ENCODE measurements at regions not wholly inside any gene's neighbourhood (a gene's known extent, or its start where the extent isn't known, plus 50 kb on each side); places are given as distances from the start of the nearest gene placed in this dataset.

DNA sequence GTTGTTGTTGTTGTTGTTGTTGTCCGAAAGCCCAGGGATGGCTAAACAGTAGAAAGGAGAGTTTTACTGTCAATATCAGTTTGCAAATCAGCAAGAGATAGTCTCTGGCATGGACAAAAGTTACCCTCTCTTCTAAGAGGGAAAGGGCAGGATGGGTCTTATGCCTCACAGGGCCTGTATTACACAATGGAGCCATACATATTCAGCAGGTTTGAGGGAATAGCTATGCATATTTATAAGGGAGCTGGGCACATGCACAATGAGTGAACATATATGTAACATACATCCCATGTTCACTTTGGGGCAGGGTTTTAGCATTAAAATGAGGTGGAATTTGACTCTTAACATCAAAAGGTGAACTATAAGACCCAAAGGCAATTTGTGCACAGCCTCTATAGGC lies 84.4 kb upstream of the PGBD5 start:
- H3K4me1 Mint-ChIP-seq, result peaks cover 3% of the 10 kb centered on the region
- DNase-seq, result no peak
- ATAC-seq, result no peak
- H3K4me3 Mint-ChIP-seq, result no peak overlapping the region
- CTCF ChIA-PET, result no interaction called here
- POLR2A ChIA-PET, result no interaction called here
- intact Hi-C loops (cut with DNase I, micrococcal nuclease), result no loop called here
- H3K27me3 Mint-ChIP-seq, result peaks cover 18% of the 10 kb centered on the region
- H3K36me3 Mint-ChIP-seq (ENCODE audit: low read depth), result no peaks in the 10 kb centered on the region
- H3K9me3 Mint-ChIP-seq (ENCODE audit: low read depth), result no peaks in the 10 kb centered on the region
- no peak overlapping the region for H3K27ac Mint-ChIP-seq

DNA sequence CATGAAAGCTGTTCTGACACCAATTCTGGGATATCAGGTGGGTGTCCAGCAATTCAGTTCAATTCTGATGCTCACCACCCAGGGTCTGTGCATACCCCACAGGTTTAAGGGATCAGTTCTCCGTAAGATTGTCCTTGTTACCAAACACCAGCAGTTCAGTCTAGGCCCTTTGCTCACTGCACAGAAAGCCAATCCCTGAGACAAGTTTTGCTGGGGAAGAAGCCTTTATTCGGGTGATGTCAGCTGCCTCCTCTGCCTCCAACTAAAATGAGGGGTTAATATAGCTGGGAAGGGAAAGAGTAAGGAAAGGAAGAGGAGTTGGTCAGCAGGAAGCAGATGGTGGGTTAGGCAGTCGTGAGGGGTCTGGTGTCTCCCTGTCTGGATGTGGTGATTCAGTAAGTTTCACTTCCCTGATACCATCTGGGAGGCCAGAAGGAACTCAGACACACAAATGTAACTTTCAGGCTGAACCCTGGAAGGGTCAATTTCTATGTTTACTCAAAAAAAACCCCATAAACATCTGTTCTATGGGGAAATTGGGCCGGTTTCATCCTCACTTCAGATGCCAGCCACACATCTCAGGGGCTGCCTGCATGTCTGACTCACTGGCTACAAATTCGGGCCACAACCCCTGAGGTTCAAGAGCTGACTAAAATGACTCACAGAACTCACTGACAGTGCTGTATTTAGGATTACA lies 83.3 kb upstream of the PGBD5 start:
- intact Hi-C loops (cut with DNase I, micrococcal nuclease), result no loop called here
- peak; percentile 7 for DNase-seq
- CTCF ChIA-PET, result no interaction called here
- peak; percentile 42 for ATAC-seq
- H3K4me1 Mint-ChIP-seq, result peaks cover 3% of the 10 kb centered on the region
- H3K27me3 Mint-ChIP-seq, result peaks cover 16% of the 10 kb centered on the region
- no peak overlapping the region for H3K4me3 Mint-ChIP-seq
- POLR2A ChIA-PET, result interaction anchor here (0.7 kb wide), 1 partner anchor 1405 kb away, joined by 11 read pairs; no protein-coding TSS in a partner anchor
- no peak overlapping the region for H3K27ac Mint-ChIP-seq
- H3K36me3 Mint-ChIP-seq (ENCODE audit: low read depth), result no peaks in the 10 kb centered on the region
- H3K9me3 Mint-ChIP-seq (ENCODE audit: low read depth), result no peaks in the 10 kb centered on the region

DNA sequence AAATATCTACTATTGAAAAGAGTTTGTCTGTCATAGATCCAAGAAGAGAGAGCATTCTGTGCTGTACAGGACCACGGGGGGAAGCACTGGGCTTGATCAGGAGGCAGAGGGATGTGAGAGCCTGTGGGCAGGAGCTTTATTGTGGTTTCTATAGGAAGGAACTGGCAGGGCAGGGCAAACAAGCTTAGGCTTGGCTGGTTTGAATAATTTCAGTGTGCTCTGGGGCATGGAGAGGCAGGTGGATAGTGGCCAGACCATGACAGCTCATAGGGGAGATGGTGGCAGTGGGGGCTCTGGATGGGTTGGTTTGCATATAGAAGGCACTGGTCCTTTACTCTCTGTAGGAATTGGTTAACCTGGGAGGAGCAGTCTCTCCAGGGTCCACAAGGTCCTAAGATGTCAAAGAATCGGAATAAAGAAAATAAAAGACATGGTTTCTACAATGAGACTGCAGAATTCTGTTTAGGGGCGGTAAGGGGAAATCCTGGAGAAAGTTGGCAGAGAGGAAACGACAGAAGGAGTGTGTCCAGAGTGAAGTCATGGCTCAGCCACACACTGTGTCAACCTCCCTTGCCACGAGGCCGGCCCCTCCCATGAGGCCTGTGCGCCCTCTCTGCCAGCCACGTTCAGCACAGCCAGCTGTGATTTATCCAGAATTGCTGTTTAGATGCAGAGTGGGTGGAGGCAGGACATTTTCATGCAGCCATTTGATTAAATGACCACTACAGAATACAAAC lies 81.7 kb upstream of the PGBD5 start:
- H3K4me3 Mint-ChIP-seq, result no peak overlapping the region
- no peaks in the 10 kb centered on the region for H3K36me3 Mint-ChIP-seq (ENCODE audit: low read depth)
- peaks cover 12% of the 10 kb centered on the region for H3K27me3 Mint-ChIP-seq
- peaks cover 3% of the 10 kb centered on the region for H3K4me1 Mint-ChIP-seq
- H3K9me3 Mint-ChIP-seq (ENCODE audit: low read depth), result no peaks in the 10 kb centered on the region
- POLR2A ChIA-PET, result no interaction called here
- H3K27ac Mint-ChIP-seq, result no peak overlapping the region
- DNase-seq, result no peak
- CTCF ChIA-PET, result no interaction called here
- intact Hi-C loops (cut with DNase I, micrococcal nuclease), result no loop called here
- ATAC-seq, result no peak

DNA sequence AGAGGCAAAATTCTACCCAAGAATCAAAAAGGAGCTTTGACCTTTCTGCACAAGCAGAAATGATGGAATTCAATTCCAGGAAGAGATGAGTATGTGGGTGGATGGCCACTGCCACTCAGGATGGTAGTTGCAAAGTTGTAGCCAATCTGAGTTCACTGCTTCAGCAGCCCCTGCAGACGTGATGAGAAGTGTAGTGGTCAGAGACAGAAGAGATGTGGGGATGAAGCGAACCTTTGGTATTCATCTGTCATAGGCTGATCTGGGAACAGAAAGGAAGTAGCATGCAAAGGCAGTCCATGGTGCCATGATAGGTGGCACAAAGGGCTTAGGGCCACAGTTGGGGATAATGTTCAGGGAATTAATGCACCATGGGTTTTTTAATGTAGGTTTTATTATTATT lies 81.1 kb upstream of the PGBD5 start:
- peaks cover 10% of the 10 kb centered on the region for H3K27me3 Mint-ChIP-seq

DNA sequence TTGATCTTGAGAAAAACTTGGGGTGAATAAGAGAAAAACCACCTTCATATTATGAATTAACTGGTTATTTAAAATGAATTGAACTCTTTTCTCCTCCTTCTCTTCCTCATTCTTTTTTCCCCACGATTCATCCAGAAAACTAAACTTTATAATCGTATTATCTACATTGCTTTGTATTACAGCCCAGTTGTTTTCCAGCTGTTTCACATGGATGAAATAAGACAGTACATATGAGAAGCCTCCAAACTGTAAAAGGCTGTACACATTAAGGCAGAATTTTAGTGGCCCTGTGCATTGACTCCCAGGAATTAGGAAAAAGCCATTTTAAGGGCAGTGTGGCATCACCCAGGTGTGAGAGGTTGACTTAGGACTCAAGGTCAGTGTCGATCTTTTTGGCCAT lies 80.3 kb upstream of the PGBD5 start:
- Mint-ChIP-seq H3K36me3 (ENCODE audit: low read depth) (no peaks in the 10 kb centered on the region), H3K4me1 (peaks cover 3% of the 10 kb centered on the region), H3K27me3 (peaks cover 10% of the 10 kb centered on the region), H3K4me3 (no peak overlapping the region), H3K27ac (no peak overlapping the region), H3K9me3 (ENCODE audit: low read depth) (no peaks in the 10 kb centered on the region)
- intact Hi-C loops (cut with DNase I, micrococcal nuclease), result no loop called here
- no peak for ATAC-seq
- ChIA-PET POLR2A (interaction anchor here (0.6 kb wide), 1 partner anchor 35 kb away, joined by 3 read pairs; no protein-coding TSS in a partner anchor), CTCF (no interaction called here)
- no peak for DNase-seq

More for the DNA sequence above, 81.1 kb upstream of the PGBD5 start:
- intact Hi-C loops (cut with DNase I, micrococcal nuclease), result no loop called here
- CTCF ChIA-PET, result no interaction called here
- POLR2A ChIA-PET, result interaction anchor here (0.6 kb wide), 1 partner anchor 34 kb away, joined by 3 read pairs; no protein-coding TSS in a partner anchor
- Mint-ChIP-seq H3K9me3 (ENCODE audit: low read depth) (no peaks in the 10 kb centered on the region), H3K4me3 (no peak overlapping the region), H3K27ac (no peak overlapping the region), H3K4me1 (peaks cover 3% of the 10 kb centered on the region), H3K36me3 (ENCODE audit: low read depth) (no peaks in the 10 kb centered on the region)
- ATAC-seq (no peak), DNase-seq (no peak)

DNA sequence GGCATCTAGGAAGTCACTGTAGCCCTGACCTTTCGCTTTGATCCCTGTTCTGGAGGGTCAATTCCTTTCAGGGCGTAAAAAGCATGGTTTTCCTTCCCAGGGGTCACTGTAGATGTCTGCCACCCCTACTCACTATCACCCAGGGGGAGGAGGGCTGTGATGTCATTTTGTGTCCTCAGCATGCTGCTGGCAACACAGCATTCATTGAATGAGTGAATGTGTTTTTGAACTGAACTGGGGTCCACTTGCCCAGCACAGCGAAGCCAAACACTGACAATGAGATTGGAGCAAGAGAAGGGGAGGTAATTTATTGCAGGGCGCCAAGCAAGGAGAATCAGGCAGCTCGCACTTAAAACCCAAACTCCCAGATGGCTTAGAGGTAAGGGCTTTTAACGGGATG lies 78.2 kb upstream of the PGBD5 start:
- H3K4me1 Mint-ChIP-seq, result peaks cover 3% of the 10 kb centered on the region
- ATAC-seq (no peak), DNase-seq (no peak)
- no peaks in the 10 kb centered on the region for H3K9me3 Mint-ChIP-seq (ENCODE audit: low read depth)
- no peak overlapping the region for H3K4me3 Mint-ChIP-seq
- H3K36me3 Mint-ChIP-seq (ENCODE audit: low read depth), result no peaks in the 10 kb centered on the region
- intact Hi-C loops (cut with DNase I, micrococcal nuclease), result no loop called here
- ChIA-PET POLR2A (no interaction called here), CTCF (no interaction called here)
- H3K27me3 Mint-ChIP-seq, result peaks cover 4% of the 10 kb centered on the region
- H3K27ac Mint-ChIP-seq, result no peak overlapping the region

DNA sequence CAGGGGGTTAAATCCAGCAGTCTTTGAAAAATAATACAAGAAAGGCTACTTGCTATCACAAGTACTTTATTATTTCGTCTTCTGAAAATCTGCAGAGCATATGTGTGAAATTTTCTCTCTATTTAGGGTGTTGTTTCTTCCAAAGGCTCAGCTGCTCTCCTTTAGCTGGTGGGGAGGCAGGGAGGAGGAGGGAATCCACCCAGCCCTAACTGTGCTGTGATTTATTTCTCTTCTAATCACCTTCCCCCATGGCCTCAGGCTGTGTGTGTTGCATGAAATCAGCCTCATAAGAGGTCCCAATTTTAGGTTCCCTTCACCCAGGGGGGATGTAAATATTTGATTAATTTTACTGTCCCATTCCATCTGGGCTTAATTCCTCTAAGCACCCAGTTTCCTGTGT lies 77.6 kb upstream of the PGBD5 start:
- Mint-ChIP-seq H3K27me3 (peaks cover 2% of the 10 kb centered on the region), H3K4me3 (no peak overlapping the region), H3K9me3 (ENCODE audit: low read depth) (no peaks in the 10 kb centered on the region), H3K27ac (no peak overlapping the region), H3K4me1 (peaks cover 3% of the 10 kb centered on the region), H3K36me3 (ENCODE audit: low read depth) (no peaks in the 10 kb centered on the region)
- CTCF ChIA-PET, result no interaction called here
- POLR2A ChIA-PET, result no interaction called here
- DNase-seq (no peak), ATAC-seq (no peak)
- intact Hi-C loops (cut with DNase I, micrococcal nuclease), result no loop called here

DNA sequence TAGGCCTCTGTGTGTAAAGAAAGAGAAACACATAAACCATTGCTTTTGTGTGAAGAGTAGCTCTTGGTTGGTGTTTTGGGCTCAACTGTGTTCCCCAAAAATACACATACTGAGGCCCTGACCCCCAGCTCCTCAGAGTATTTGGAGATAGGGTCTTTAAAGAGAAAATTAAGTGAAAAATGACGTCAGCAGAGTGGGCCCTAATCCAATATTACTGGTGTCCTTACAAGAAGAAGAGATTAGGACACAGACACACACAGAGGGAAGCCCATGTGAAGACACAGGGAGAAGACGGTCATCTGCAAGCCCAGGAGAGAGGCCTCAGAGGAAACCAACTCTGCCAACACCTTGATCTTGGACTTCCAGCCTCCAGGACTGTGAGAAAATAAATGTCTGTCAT lies 76.9 kb upstream of the PGBD5 start:
- intact Hi-C loops (cut with DNase I, micrococcal nuclease), result no loop called here
- Mint-ChIP-seq H3K27ac (no peak overlapping the region), H3K36me3 (ENCODE audit: low read depth) (no peaks in the 10 kb centered on the region), H3K9me3 (ENCODE audit: low read depth) (no peaks in the 10 kb centered on the region), H3K27me3 (no peaks in the 10 kb centered on the region), H3K4me1 (peaks cover 3% of the 10 kb centered on the region), H3K4me3 (no peak overlapping the region)
- ATAC-seq, result no peak
- POLR2A ChIA-PET, result no interaction called here
- DNase-seq, result no peak
- CTCF ChIA-PET, result no interaction called here

DNA sequence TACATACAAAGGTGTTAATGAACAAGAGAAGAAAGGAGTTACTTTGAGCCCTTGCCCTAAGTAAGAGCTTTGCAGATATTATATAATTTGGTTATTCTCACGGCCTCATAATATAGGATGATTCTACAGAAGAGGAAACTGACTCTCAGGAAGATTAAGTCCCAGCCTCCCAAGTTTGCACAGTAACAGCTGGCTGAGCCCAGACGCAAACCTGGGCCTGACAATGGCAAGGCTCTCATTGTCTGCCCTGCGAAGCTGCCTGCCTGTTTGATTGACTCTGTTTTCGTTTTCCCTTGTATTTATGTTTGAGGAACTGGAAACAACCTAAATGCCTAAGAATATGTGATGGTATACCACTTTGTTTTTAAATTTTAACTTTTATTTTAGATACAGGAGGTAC lies 76.2 kb upstream of the PGBD5 start:
- Mint-ChIP-seq H3K4me1 (no peaks in the 10 kb centered on the region), H3K9me3 (ENCODE audit: low read depth) (no peaks in the 10 kb centered on the region), H3K27ac (no peak overlapping the region), H3K36me3 (ENCODE audit: low read depth) (no peaks in the 10 kb centered on the region), H3K4me3 (no peak overlapping the region), H3K27me3 (no peaks in the 10 kb centered on the region)
- ChIA-PET CTCF (no interaction called here), POLR2A (no interaction called here)
- DNase-seq, result no peak
- ATAC-seq, result no peak
- intact Hi-C loops (cut with DNase I, micrococcal nuclease), result no loop called here

DNA sequence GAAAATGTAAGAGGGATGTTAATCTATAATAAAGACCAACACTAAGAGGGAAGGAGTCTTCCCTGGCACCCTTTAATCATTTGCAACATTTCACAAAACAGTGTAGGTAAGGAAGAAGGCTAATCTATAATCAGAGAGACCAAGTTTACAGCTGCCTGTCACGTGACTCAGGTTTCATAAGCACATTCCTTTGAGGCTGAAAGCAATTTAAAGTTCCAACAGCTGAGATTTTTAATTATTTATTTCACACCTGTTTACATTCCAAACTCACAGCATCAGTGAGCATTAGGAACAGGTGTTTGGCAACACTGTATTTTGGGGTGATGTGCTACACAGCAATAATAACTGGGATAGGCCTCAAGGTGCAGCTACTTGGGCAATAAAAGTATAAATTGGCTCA lies 75.7 kb upstream of the PGBD5 start:
- H3K36me3 Mint-ChIP-seq (ENCODE audit: low read depth), result no peaks in the 10 kb centered on the region
- no peaks in the 10 kb centered on the region for H3K4me1 Mint-ChIP-seq
- DNase-seq, result no peak
- no peak for ATAC-seq
- ChIA-PET POLR2A (no interaction called here), CTCF (no interaction called here)
- intact Hi-C loops (cut with DNase I, micrococcal nuclease), result no loop called here
- H3K9me3 Mint-ChIP-seq (ENCODE audit: low read depth), result no peaks in the 10 kb centered on the region
- H3K27ac Mint-ChIP-seq, result no peak overlapping the region
- H3K27me3 Mint-ChIP-seq, result peaks cover 4% of the 10 kb centered on the region
- H3K4me3 Mint-ChIP-seq, result no peak overlapping the region

DNA sequence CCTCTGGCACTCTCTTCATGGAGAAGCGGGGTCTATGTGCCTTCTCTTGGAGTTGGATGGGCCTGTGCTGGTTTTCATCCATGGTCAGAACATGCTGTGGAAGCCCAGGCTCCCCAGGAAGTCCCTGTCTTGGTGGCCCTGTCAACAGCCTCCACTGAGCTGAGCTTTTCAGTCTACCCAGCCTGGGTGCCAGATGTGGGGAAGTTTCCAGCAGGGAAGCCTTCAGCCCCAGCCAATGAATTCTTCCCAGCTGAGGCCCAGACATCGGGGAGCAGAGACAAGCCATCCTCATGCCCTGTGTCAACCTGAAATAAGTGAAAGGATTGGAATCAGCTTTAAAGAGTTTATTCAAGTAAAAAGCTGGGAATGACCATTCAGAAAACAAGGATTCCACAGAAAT lies 75.1 kb upstream of the PGBD5 start:
- no peak for ATAC-seq
- CTCF ChIA-PET, result no interaction called here
- H3K4me3 Mint-ChIP-seq, result no peak overlapping the region
- DNase-seq, result no peak
- peaks cover 6% of the 10 kb centered on the region for H3K27me3 Mint-ChIP-seq
- intact Hi-C loops (cut with DNase I, micrococcal nuclease), result no loop called here
- H3K9me3 Mint-ChIP-seq (ENCODE audit: low read depth), result no peaks in the 10 kb centered on the region
- H3K27ac Mint-ChIP-seq, result no peak overlapping the region
- no peaks in the 10 kb centered on the region for H3K36me3 Mint-ChIP-seq (ENCODE audit: low read depth)
- POLR2A ChIA-PET, result no interaction called here
- H3K4me1 Mint-ChIP-seq, result no peaks in the 10 kb centered on the region

DNA sequence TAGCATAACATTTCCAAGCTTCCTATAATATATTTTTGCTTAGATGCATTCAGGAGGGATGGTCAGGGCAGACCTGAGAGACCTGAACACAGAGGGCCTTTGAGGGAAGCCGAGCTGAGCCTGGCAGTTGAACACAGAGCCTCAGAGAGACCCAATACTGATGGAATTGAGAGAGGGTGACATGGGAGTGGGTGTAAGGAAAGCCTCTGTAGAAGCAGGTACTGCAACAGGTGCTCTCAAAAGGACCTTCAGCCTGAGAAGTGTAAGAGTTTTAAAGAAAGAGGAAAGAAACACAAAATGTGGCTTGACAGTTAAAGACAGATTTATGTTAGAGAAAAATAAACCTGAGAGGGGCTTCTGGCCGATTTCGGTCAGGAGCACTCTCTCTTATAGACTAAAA lies 73.9 kb upstream of the PGBD5 start:
- peaks cover 6% of the 10 kb centered on the region for H3K27me3 Mint-ChIP-seq
- no peak for DNase-seq
- intact Hi-C loops (cut with DNase I, micrococcal nuclease), result no loop called here
- no peak for ATAC-seq
- no peaks in the 10 kb centered on the region for H3K9me3 Mint-ChIP-seq (ENCODE audit: low read depth)
- CTCF ChIA-PET, result no interaction called here
- no peak overlapping the region for H3K27ac Mint-ChIP-seq
- H3K36me3 Mint-ChIP-seq (ENCODE audit: low read depth), result no peaks in the 10 kb centered on the region
- no peak overlapping the region for H3K4me3 Mint-ChIP-seq
- POLR2A ChIA-PET, result no interaction called here
- H3K4me1 Mint-ChIP-seq, result no peaks in the 10 kb centered on the region
